AG10803 (cell line): ENCODE measurements at regions not wholly inside any gene's neighbourhood (a gene's known extent, or its start where the extent isn't known, plus 50 kb on each side); places are given as distances from the start of the nearest gene placed in this dataset.

Experiments
- DNase-seq: peaks from one replicate; pipeline ENCODE4 v3.0.0; 2010; ENCODE audit warnings: low read depth
- H3K4me3 ChIP-seq: 2 replicates; pipeline ENCODE4 v1.5.1; 2011; ENCODE audit warnings: mild to moderate bottlenecking, low read length, control low read depth
- TF ChIP-seq, protein P1 (sequence below): conservative IDR thresholded peaks from 2 replicates; pipeline ENCODE4 v1.5.1; 2011; ENCODE audit warnings: mild to moderate bottlenecking, low read length, control low read depth, inconsistent platforms

DNA sequence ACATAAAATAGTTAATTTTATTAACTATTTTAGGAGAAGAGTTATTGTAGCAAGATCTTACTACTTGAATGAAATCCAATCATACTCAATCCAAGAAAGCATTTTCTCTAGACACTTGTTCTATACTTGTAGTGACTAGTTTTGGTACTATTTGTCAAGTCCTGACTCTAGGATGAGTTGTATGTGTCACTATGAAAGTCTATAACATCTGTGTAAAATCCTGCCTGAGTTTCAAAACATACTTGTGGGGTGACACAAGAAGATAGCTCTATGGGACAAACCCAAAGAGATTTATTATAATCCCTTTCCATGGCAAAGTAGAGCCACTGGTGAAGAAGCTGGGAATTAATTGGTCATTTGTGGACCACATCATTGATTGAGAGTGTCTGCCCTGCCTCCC, 1042.2 kb upstream of the ADGRL4 start:
- DNase-seq, result no peak
- no peak overlapping the region for H3K4me3 ChIP-seq
- TF ChIP-seq, protein P1, sequence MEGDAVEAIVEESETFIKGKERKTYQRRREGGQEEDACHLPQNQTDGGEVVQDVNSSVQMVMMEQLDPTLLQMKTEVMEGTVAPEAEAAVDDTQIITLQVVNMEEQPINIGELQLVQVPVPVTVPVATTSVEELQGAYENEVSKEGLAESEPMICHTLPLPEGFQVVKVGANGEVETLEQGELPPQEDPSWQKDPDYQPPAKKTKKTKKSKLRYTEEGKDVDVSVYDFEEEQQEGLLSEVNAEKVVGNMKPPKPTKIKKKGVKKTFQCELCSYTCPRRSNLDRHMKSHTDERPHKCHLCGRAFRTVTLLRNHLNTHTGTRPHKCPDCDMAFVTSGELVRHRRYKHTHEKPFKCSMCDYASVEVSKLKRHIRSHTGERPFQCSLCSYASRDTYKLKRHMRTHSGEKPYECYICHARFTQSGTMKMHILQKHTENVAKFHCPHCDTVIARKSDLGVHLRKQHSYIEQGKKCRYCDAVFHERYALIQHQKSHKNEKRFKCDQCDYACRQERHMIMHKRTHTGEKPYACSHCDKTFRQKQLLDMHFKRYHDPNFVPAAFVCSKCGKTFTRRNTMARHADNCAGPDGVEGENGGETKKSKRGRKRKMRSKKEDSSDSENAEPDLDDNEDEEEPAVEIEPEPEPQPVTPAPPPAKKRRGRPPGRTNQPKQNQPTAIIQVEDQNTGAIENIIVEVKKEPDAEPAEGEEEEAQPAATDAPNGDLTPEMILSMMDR, result no peak

DNA sequence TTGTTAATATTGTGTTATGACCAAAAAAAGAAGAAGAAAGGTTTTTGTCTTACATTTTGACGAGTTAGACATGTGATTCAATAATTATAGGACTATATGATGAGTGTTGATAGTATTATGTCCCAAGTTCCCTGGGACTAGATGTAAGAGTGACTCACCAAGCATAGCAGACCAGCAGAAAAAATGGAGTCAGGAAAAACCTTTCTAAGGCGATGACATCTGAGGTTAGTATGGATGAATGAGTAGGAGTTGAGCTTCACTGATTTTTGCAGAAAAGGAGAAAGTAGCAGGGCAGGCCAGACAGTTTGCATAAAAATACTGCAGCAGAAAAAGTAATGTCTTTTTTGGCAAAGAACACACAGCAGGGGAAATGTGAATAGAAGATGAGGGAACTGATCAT, 1041.3 kb upstream of the ADGRL4 start:
- TF ChIP-seq, protein P1, result no peak
- DNase-seq, result peak; percentile 9
- no peak overlapping the region for H3K4me3 ChIP-seq

GRCh38 chr1:80044662-80045061, 1038.1 kb upstream of the ADGRL4 start:
- TF ChIP-seq, protein P1, result no peak
- DNase-seq, result no peak
- H3K4me3 ChIP-seq, result no peak overlapping the region

GRCh38 chr1:80036690-80037432, 1030.3 kb upstream of the ADGRL4 start:
- DNase-seq, result no peak
- TF ChIP-seq, protein P1, result no peak
- no peak overlapping the region for H3K4me3 ChIP-seq

DNA sequence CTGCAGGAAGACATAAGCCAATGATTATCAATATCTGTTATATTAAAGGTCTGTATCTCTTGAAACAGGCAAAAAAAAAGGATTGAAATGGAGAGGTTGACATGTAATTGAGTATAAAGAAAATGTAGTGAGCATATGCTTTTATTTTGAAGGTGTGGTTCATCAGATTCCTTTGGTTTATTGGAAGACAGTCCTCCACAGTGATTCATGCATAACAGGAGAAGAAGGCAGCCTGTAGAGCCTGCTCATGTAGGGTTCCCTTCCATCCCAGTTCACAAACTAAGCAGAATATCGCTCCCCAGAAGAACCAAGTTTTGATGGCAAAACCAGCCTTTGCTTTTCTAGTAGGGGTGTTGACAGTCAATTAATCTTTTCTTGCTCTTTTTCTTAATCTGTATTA, 1016.8 kb upstream of the ADGRL4 start:
- DNase-seq, result peak; percentile 15
- TF ChIP-seq, protein P1, result no peak
- no peak overlapping the region for H3K4me3 ChIP-seq

DNA sequence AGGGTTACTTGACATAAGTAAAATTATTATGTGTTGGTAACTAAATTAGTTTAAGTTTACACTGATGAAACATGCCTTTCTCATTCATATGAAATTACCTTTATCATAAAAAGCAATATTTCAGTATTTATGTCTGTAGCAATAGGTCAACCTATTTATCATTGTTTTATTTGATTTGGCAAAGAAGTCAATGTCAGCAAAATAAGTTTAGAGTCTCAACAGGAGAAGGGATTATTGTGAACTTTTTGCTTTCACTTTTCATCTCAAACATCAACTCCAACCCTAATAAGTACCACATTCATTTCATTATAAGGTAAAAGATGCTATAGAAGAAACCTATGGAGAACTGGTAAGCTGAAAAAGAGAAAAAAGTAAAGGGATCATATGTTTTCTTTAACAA, 1015.4 kb upstream of the ADGRL4 start:
- TF ChIP-seq, protein P1, result no peak
- DNase-seq, result no peak
- H3K4me3 ChIP-seq, result no peak overlapping the region

GRCh38 chr1:80018348-80018747, 1011.8 kb upstream of the ADGRL4 start:
- H3K4me3 ChIP-seq, result no peak overlapping the region
- no peak for DNase-seq
- TF ChIP-seq, protein P1, result no peak
